DMS53 treated with DMSO at 0.1 percent for 48 hours (cell line): ENCODE measurements at regions not wholly inside any gene's neighbourhood (a gene's known extent, or its start where the extent isn't known, plus 50 kb on each side); places are given as distances from the start of the nearest gene placed in this dataset.
A peak's percentile ranks its signal among the peaks of the same experiment; 100 is the strongest.
"Not testable (repeated sequence)": the region's sequence is repeated elsewhere in the genome, so short reads cannot be mapped to it uniquely, and the experiment has no call there.

Source experiments
- DNase-seq: peaks from one replicate; lab custom pipeline; 2025; ENCODE audit not compliant: unreplicated experiment; lab: John Stamatoyannopoulos, UW

- peak; percentile 44 for DNase-seq
Observed at GRCh38 chr2:5190023-5190422, 502.2 kb upstream of the SOX11 start.

GRCh38 chr2:5195636-5196035, 496.5 kb upstream of the SOX11 start:
- peak; percentile 79 for DNase-seq

GRCh38 chr2:5203134-5203755, 488.9 kb upstream of the SOX11 start:
- no peak for DNase-seq

GRCh38 chr2:5206742-5207141, 485.4 kb upstream of the SOX11 start:
- DNase-seq: not testable (repeated sequence)

GRCh38 chr2:5215989-5216607, 476.1 kb upstream of the SOX11 start:
- DNase-seq: no peak

GRCh38 chr2:5227062-5227699, 465.0 kb upstream of the SOX11 start:
- no peak for DNase-seq

- no peak for DNase-seq
Observed at GRCh38 chr2:5229574-5229973, 462.6 kb upstream of the SOX11 start.

- DNase-seq: no peak
Observed at GRCh38 chr2:5230444-5230843, 461.7 kb upstream of the SOX11 start.

- no peak for DNase-seq
Observed at GRCh38 chr2:5230855-5231254, 461.3 kb upstream of the SOX11 start.

- no peak for DNase-seq
Observed at GRCh38 chr2:5231287-5231686, 460.9 kb upstream of the SOX11 start.

- DNase-seq: no peak
Observed at GRCh38 chr2:5234563-5234962, 457.6 kb upstream of the SOX11 start.

- no peak for DNase-seq
Observed at GRCh38 chr2:5235701-5236100, 456.5 kb upstream of the SOX11 start.

GRCh38 chr2:5236249-5236648, 455.9 kb upstream of the SOX11 start:
- no peak for DNase-seq

GRCh38 chr2:5242751-5243150, 449.4 kb upstream of the SOX11 start:
- DNase-seq: no peak

- no peak for DNase-seq
Observed at GRCh38 chr2:5250482-5250881, 441.7 kb upstream of the SOX11 start.

- DNase-seq: no peak
Observed at GRCh38 chr2:5253263-5253662, 438.9 kb upstream of the SOX11 start.

GRCh38 chr2:5254791-5255332, 437.3 kb upstream of the SOX11 start:
- no peak for DNase-seq

GRCh38 chr2:5263291-5263690, 428.9 kb upstream of the SOX11 start:
- no peak for DNase-seq

- no peak for DNase-seq
Observed at GRCh38 chr2:5264361-5264760, 427.8 kb upstream of the SOX11 start.

GRCh38 chr2:5285061-5285460, 407.1 kb upstream of the SOX11 start:
- DNase-seq: no peak

- DNase-seq: no peak
Observed at GRCh38 chr2:5285872-5286769, 406.1 kb upstream of the SOX11 start.
